KMS-11 (cell line): ENCODE measurements at regions not wholly inside any gene's neighbourhood (a gene's known extent, or its start where the extent isn't known, plus 50 kb on each side); places are given as distances from the start of the nearest gene placed in this dataset.

Experiments
- H2AFZ ChIP-seq: fragments of 200-600 bp; sonication (generic); 2 replicates; pipeline ENCODE4 v1.6.1; 2016; ENCODE audit warnings: antibody characterized with exemption, mixed run types, low read depth
- H3K27ac ChIP-seq: fragments of 200-600 bp; sonication (generic); 2 replicates; pipeline ENCODE4 v1.6.1; 2016; ENCODE audit warnings: mild to moderate bottlenecking, mixed run types
- H3K27me3 ChIP-seq: fragments of 200-600 bp; sonication (generic); 2 replicates; pipeline ENCODE4 v1.6.1; 2017; ENCODE audit warnings: mild to moderate bottlenecking, low read depth, mixed run types, moderate library complexity; ENCODE audit not compliant: insufficient read depth
- H3K36me3 ChIP-seq: fragments of 200-600 bp; sonication (generic); 2 replicates; pipeline ENCODE4 v1.6.1; 2017; ENCODE audit warnings: mild to moderate bottlenecking, mixed run types; ENCODE audit not compliant: insufficient read depth
- H3K4me1 ChIP-seq: fragments of 200-600 bp; sonication (generic); 2 replicates; pipeline ENCODE4 v1.6.1; 2016; ENCODE audit warnings: mild to moderate bottlenecking, low read depth, mixed run types; ENCODE audit not compliant: poor library complexity, severe bottlenecking
- H3K4me2 ChIP-seq: fragments of 200-600 bp; sonication (generic); 2 replicates; pipeline ENCODE4 v1.7.0; 2016; ENCODE audit warnings: mild to moderate bottlenecking, mixed run types
- H3K4me3 ChIP-seq: fragments of 200-600 bp; sonication (generic); IDR thresholded peaks from 2 replicates; pipeline ENCODE4 v1.6.1; 2017; ENCODE audit warnings: low read depth, low read length, mixed read lengths; ENCODE audit not compliant: insufficient read depth
- H3K79me2 ChIP-seq: fragments of 200-600 bp; sonication (generic); 2 replicates; pipeline ENCODE4 v1.6.1; 2016; ENCODE audit warnings: low read depth, mixed run types; ENCODE audit not compliant: insufficient read depth
- H3K9ac ChIP-seq: fragments of 200-600 bp; sonication (generic); 2 replicates; pipeline ENCODE4 v1.6.1; 2016; ENCODE audit warnings: mild to moderate bottlenecking, mixed run types
- H4K20me1 ChIP-seq: fragments of 200-600 bp; sonication (generic); 2 replicates; pipeline ENCODE4 v1.6.1; 2016; ENCODE audit warnings: mild to moderate bottlenecking, mixed run types; ENCODE audit not compliant: insufficient read depth
- CTCF ChIP-seq: fragments of 200-600 bp; sonication (generic); conservative IDR thresholded peaks from 2 replicates; pipeline ENCODE4 v1.6.1; 2017; ENCODE audit warnings: low read depth, mild to moderate bottlenecking, antibody characterized with exemption, low read length, moderate library complexity, mixed read lengths

- Histone ChIP-seq H3K36me3 (no peaks in the 10 kb centered on the region), H3K9ac (no peak overlapping the region), H3K27ac (no peak overlapping the region), H4K20me1 (no peaks in the 10 kb centered on the region), H3K4me2 (no peak overlapping the region), H2AFZ (no peak overlapping the region), H3K79me2 (no peaks in the 10 kb centered on the region), H3K4me3 (no peak overlapping the region), H3K27me3 (no peaks in the 10 kb centered on the region), H3K4me1 (no peaks in the 10 kb centered on the region)
- no peak for TF ChIP-seq CTCF
Measured at GRCh38 chr5:160968480-160968879, 116.5 kb upstream of the ATP10B start.

GRCh38 chr5:160966921-160967320 is 114.9 kb upstream of the ATP10B start:
- Histone ChIP-seq H3K4me2 (no peak overlapping the region), H3K27ac (no peak overlapping the region)
- no peak for TF ChIP-seq CTCF

GRCh38 chr5:160961761-160962160 is 109.8 kb upstream of the ATP10B start:
- Histone ChIP-seq H3K36me3 (no peaks in the 10 kb centered on the region), H3K27me3 (no peaks in the 10 kb centered on the region), H3K27ac (no peak overlapping the region), H3K79me2 (no peaks in the 10 kb centered on the region), H3K4me1 (peaks cover 16% of the 10 kb centered on the region), H3K4me2 (no peak overlapping the region), H2AFZ (no peak overlapping the region), H4K20me1 (no peaks in the 10 kb centered on the region), H3K9ac (no peak overlapping the region), H3K4me3 (no peak overlapping the region)
- no peak for TF ChIP-seq CTCF

More at GRCh38 chr5:160966921-160967320, 114.9 kb upstream of the ATP10B start:
- Histone ChIP-seq H3K4me1 (no peaks in the 10 kb centered on the region), H4K20me1 (no peaks in the 10 kb centered on the region), H3K36me3 (no peaks in the 10 kb centered on the region), H3K4me3 (no peak overlapping the region), H3K27me3 (no peaks in the 10 kb centered on the region), H3K9ac (no peak overlapping the region), H3K79me2 (no peaks in the 10 kb centered on the region), H2AFZ (no peak overlapping the region)

- Histone ChIP-seq H3K4me3 (no peak overlapping the region), H3K4me2 (no peak overlapping the region), H3K27me3 (no peaks in the 10 kb centered on the region), H3K27ac (no peak overlapping the region), H3K79me2 (no peaks in the 10 kb centered on the region), H3K4me1 (peaks cover 16% of the 10 kb centered on the region), H2AFZ (no peak overlapping the region), H3K9ac (no peak overlapping the region), H3K36me3 (no peaks in the 10 kb centered on the region), H4K20me1 (no peaks in the 10 kb centered on the region)
- no peak for TF ChIP-seq CTCF
Measured at GRCh38 chr5:160961038-160961437, 109.0 kb upstream of the ATP10B start.
